ENCODE measurements at regions not wholly inside any gene's neighbourhood (a gene's known extent, or its start where the extent isn't known, plus 50 kb on each side); places are given as distances from the start of the nearest gene placed in this dataset.

GRCh38 chr19:29432677-29433076 lies 93.1 kb upstream of the VSTM2B start:
- DNase-seq = no peak

- DNase-seq = no peak
These were observed 89.1 kb upstream of the VSTM2B start for GRCh38 chr19:29436591-29437103.

- DNase-seq = no peak
These were observed 86.8 kb upstream of the VSTM2B start for GRCh38 chr19:29439021-29439420.

GRCh38 chr19:29439688-29440550 lies 85.9 kb upstream of the VSTM2B start:
- no peak for DNase-seq

GRCh38 chr19:29442094-29442493 lies 83.7 kb upstream of the VSTM2B start:
- DNase-seq = no peak

GRCh38 chr19:29442910-29443309 lies 82.9 kb upstream of the VSTM2B start:
- DNase-seq = no peak

- no peak for DNase-seq
These were observed 80.5 kb upstream of the VSTM2B start for GRCh38 chr19:29445246-29445645.

GRCh38 chr19:29446361-29446760 lies 79.4 kb upstream of the VSTM2B start:
- no peak for DNase-seq

- DNase-seq = no peak
These were observed 77.7 kb upstream of the VSTM2B start for GRCh38 chr19:29448046-29448445.

- DNase-seq = no peak
These were observed 76.4 kb upstream of the VSTM2B start for GRCh38 chr19:29449371-29449770.

- DNase-seq = no peak
These were observed 75.5 kb upstream of the VSTM2B start for GRCh38 chr19:29450306-29450705.

- no peak for DNase-seq
These were observed 75.0 kb upstream of the VSTM2B start for GRCh38 chr19:29450812-29451211.

GRCh38 chr19:29454109-29454508 lies 71.7 kb upstream of the VSTM2B start:
- no peak for DNase-seq

GRCh38 chr19:29457413-29457812 lies 68.4 kb upstream of the VSTM2B start:
- DNase-seq = no peak

- peak; percentile 23 for DNase-seq
These were observed 57.9 kb upstream of the VSTM2B start for GRCh38 chr19:29467824-29468401.

GRCh38 chr19:29475469-29475868 lies 50.3 kb upstream of the VSTM2B start:
- no peak for DNase-seq

Measured in NCI-H526 treated with DMSO at 0.1 percent for 48 hours (cell line).